ENCODE measurements at regions not wholly inside any gene's neighbourhood (a gene's known extent, or its start where the extent isn't known, plus 50 kb on each side); places are given as distances from the start of the nearest gene placed in this dataset.

GRCh38 chr2:18959952-18960717 is 370.8 kb upstream of the NT5C1B start:
- no peak for TF ChIP-seq REST (tag by site-specific recombination; IDR thresholded peaks at IDR 0.05)
- TF ChIP-seq ATF2 (tag by site-specific recombination; IDR thresholded peaks at IDR 0.05; ENCODE audit: low read depth), result no peak
- TF ChIP-seq ZNF776 (tag by site-specific recombination; IDR thresholded peaks at IDR 0.05; ENCODE audit: borderline replicate concordance), result no peak
- no peak for TF ChIP-seq ZXDB (tag by site-specific recombination; IDR thresholded peaks at IDR 0.05)
- no peak for TF ChIP-seq ZNF629 (tag by site-specific recombination; IDR thresholded peaks at IDR 0.05)
- TF ChIP-seq CTCF (tag by site-specific recombination; IDR thresholded peaks at IDR 0.05), result no peak
- TF ChIP-seq RBAK (tag by site-specific recombination; IDR thresholded peaks at IDR 0.05), result no peak
- TF ChIP-seq ZNF341 (tag by site-specific recombination; IDR thresholded peaks at IDR 0.05; ENCODE audit: low read depth), result no peak
- TF ChIP-seq ZFP41 (tag by site-specific recombination; IDR thresholded peaks at IDR 0.05; ENCODE audit: borderline replicate concordance), result no peak
- TF ChIP-seq GFI1B (tag by site-specific recombination; IDR thresholded peaks at IDR 0.05), result no peak
- TF ChIP-seq SETDB1 (IDR thresholded peaks at IDR 0.05; ENCODE audit: insufficient read length, low read length), result no peak

Data from HEK293 (cell line).